SK-N-MC (cell line): ENCODE measurements at regions not wholly inside any gene's neighbourhood (a gene's known extent, or its start where the extent isn't known, plus 50 kb on each side); places are given as distances from the start of the nearest gene placed in this dataset.

Experiments used
- DNase-seq: peaks from one replicate; pipeline ENCODE4 v3.0.0-alpha.2; 2011; ENCODE audit warnings: low read depth, low spot score
- H3K27ac ChIP-seq: fragments of 200-600 bp; sonication (generic); 2 replicates; pipeline ENCODE4 v1.5.1; 2016; ENCODE audit warnings: mixed run types
- H3K36me3 ChIP-seq: fragments of 200-600 bp; sonication (generic); 2 replicates; pipeline ENCODE4 v1.6.1; 2017; ENCODE audit warnings: antibody characterized with exemption, low read length, mixed read lengths; ENCODE audit not compliant: insufficient read depth
- H3K4me3 ChIP-seq: fragments of 200-600 bp; sonication (generic); 2 replicates; pipeline ENCODE4 v1.5.1; 2016
- H3K9ac ChIP-seq: fragments of 200-600 bp; sonication (generic); 2 replicates; pipeline ENCODE4 v1.8.0; 2017; ENCODE audit warnings: mixed run types, mixed read lengths; ENCODE audit not compliant: insufficient read length
- H3K9me3 ChIP-seq: fragments of 200-600 bp; sonication (generic); 2 replicates; pipeline ENCODE4 v1.6.1; 2017; ENCODE audit warnings: low read depth, mild to moderate bottlenecking, antibody characterized with exemption, low read length, moderate library complexity, mixed read lengths
- EZH2 ChIP-seq: fragments of 200-600 bp; sonication (generic); IDR thresholded peaks from one replicate; pipeline ENCODE4 v1.6.1; 2017; ENCODE audit warnings: antibody characterized with exemption
- FOXP2 ChIP-seq: optimal IDR thresholded peaks from 2 replicates; pipeline ENCODE3; 2011; ENCODE audit warnings: mild to moderate bottlenecking, moderate library complexity; ENCODE audit not compliant: insufficient read depth; ENCODE audit errors: extremely low read length, control extremely low read depth
- POLR2AphosphoS5 ChIP-seq: IDR thresholded peaks from 2 replicates; pipeline ENCODE4 v1.6.1; 2012; ENCODE audit warnings: mild to moderate bottlenecking, low read depth, low read length, borderline replicate concordance

- Histone ChIP-seq H3K9me3 (no peaks in the 10 kb centered on the region), H3K36me3 (no peaks in the 10 kb centered on the region), H3K4me3 (no peak overlapping the region), H3K9ac (no peak overlapping the region), H3K27ac (no peak overlapping the region)
- no peak for DNase-seq
- no peak for TF ChIP-seq FOXP2
- no peak for TF ChIP-seq POLR2AphosphoS5
- no peak for TF ChIP-seq EZH2
These were observed 129.7 kb upstream of the ROPN1 start for GRCh38 chr3:124121379-124122312.

- Histone ChIP-seq H3K27ac (no peak overlapping the region), H3K9ac (no peak overlapping the region), H3K9me3 (no peaks in the 10 kb centered on the region), H3K36me3 (no peaks in the 10 kb centered on the region), H3K4me3 (no peak overlapping the region)
- no peak for DNase-seq
- TF ChIP-seq EZH2 (no peak), FOXP2 (no peak), POLR2AphosphoS5 (no peak)
These were observed 133.4 kb upstream of the ROPN1 start for GRCh38 chr3:124125315-124125714.

- H3K9me3 ChIP-seq = no peaks in the 10 kb centered on the region
- H3K4me3 ChIP-seq = no peak overlapping the region
- no peak overlapping the region for H3K9ac ChIP-seq
- H3K27ac ChIP-seq = no peak overlapping the region
- DNase-seq = no peak
- H3K36me3 ChIP-seq = no peaks in the 10 kb centered on the region
- TF ChIP-seq FOXP2 (no peak), POLR2AphosphoS5 (no peak), EZH2 (no peak)
These were observed 134.6 kb upstream of the ROPN1 start for GRCh38 chr3:124126436-124127023.

GRCh38 chr3:124131158-124131557, 139.2 kb upstream of the ROPN1 start:
- no peak for DNase-seq
- no peak overlapping the region for H3K27ac ChIP-seq

GRCh38 chr3:124131580-124131979, 139.7 kb upstream of the ROPN1 start:
- no peaks in the 10 kb centered on the region for H3K9me3 ChIP-seq
- DNase-seq = no peak
- no peak overlapping the region for H3K27ac ChIP-seq
- TF ChIP-seq POLR2AphosphoS5 = no peak
- no peak for TF ChIP-seq EZH2
- H3K4me3 ChIP-seq = no peak overlapping the region
- H3K36me3 ChIP-seq = no peaks in the 10 kb centered on the region
- no peak overlapping the region for H3K9ac ChIP-seq

More at GRCh38 chr3:124131158-124131557, 139.2 kb upstream of the ROPN1 start:
- no peaks in the 10 kb centered on the region for H3K9me3 ChIP-seq
- H3K36me3 ChIP-seq = no peaks in the 10 kb centered on the region
- H3K9ac ChIP-seq = no peak overlapping the region
- TF ChIP-seq POLR2AphosphoS5 = no peak
- TF ChIP-seq FOXP2 = no peak
- TF ChIP-seq EZH2 = no peak
- no peak overlapping the region for H3K4me3 ChIP-seq

GRCh38 chr3:124132813-124133212, 140.9 kb upstream of the ROPN1 start:
- H3K9me3 ChIP-seq = no peaks in the 10 kb centered on the region
- DNase-seq = no peak
- no peak for TF ChIP-seq FOXP2
- TF ChIP-seq POLR2AphosphoS5 = no peak
- TF ChIP-seq EZH2 = no peak
- H3K27ac ChIP-seq = no peak overlapping the region
- no peak overlapping the region for H3K9ac ChIP-seq
- no peaks in the 10 kb centered on the region for H3K36me3 ChIP-seq
- H3K4me3 ChIP-seq = no peak overlapping the region

GRCh38 chr3:124133366-124133940, 141.5 kb upstream of the ROPN1 start:
- Histone ChIP-seq H3K27ac (no peak overlapping the region), H3K36me3 (no peaks in the 10 kb centered on the region), H3K4me3 (no peak overlapping the region), H3K9me3 (no peaks in the 10 kb centered on the region), H3K9ac (no peak overlapping the region)
- TF ChIP-seq POLR2AphosphoS5 = no peak
- no peak for DNase-seq

GRCh38 chr3:124137216-124137615, 145.3 kb upstream of the ROPN1 start:
- no peak overlapping the region for H3K4me3 ChIP-seq
- H3K27ac ChIP-seq = no peak overlapping the region
- no peak for DNase-seq
- no peak overlapping the region for H3K9ac ChIP-seq
- TF ChIP-seq EZH2 = no peak
- no peak for TF ChIP-seq POLR2AphosphoS5
- TF ChIP-seq FOXP2 = no peak
- no peaks in the 10 kb centered on the region for H3K36me3 ChIP-seq
- no peaks in the 10 kb centered on the region for H3K9me3 ChIP-seq
